Activated CD8-positive, alpha-beta T cell treated with anti-CD3 and anti-CD28 coated beads for 36 hours (primary cell): ENCODE measurements at regions not wholly inside any gene's neighbourhood (a gene's known extent, or its start where the extent isn't known, plus 50 kb on each side); places are given as distances from the start of the nearest gene placed in this dataset.

Experiments
- ATAC-seq: fragments of 200-7000 bp; cut with Tn5 transposase; one replicate; pipeline ENCODE4 v1.10.0; 2021; ENCODE audit warnings: mild to moderate bottlenecking, moderate library complexity
- CTCF ChIA-PET: fragments of 350-600 bp; sonication (Branson Sonifier 250); formaldehyde crosslinking; loops from one replicate; lab custom pipeline; 2021; ENCODE audit warnings: antibody characterized with exemption; lab: Charles Lee
- POLR2A ChIA-PET: fragments of 350-600 bp; sonication (Branson Sonifier 250); formaldehyde crosslinking; loops from one replicate; lab custom pipeline; 2021; ENCODE audit warnings: antibody characterized with exemption; lab: Charles Lee
- DNase-seq: peaks from one replicate; pipeline ENCODE4 v3.0.0-alpha.2; 2020
- H3K27ac Mint-ChIP-seq: one replicate; pipeline ENCODE4 v1.8.0; 2021; ENCODE audit warnings: mild to moderate bottlenecking, mixed read lengths
- H3K27me3 Mint-ChIP-seq: one replicate; pipeline ENCODE4 v1.8.0; 2021; ENCODE audit warnings: mixed read lengths
- H3K36me3 Mint-ChIP-seq: one replicate; pipeline ENCODE4 v1.8.0; 2021; ENCODE audit warnings: low read depth, mixed read lengths
- H3K4me1 Mint-ChIP-seq: one replicate; pipeline ENCODE4 v1.8.0; 2021; ENCODE audit warnings: low read depth, mixed read lengths
- H3K4me3 Mint-ChIP-seq: one replicate; pipeline ENCODE4 v1.8.0; 2021; ENCODE audit warnings: mild to moderate bottlenecking, moderate library complexity, mixed read lengths
- H3K9me3 Mint-ChIP-seq: one replicate; pipeline ENCODE4 v1.8.0; 2021; ENCODE audit warnings: mixed read lengths
- intact Hi-C: fragments of 100-400 bp; cut with micrococcal nuclease; formaldehyde crosslinking; loops from one replicate; pipeline ENCODE4 v1.10.0; 2022
- TF ChIP-seq, protein P1 (sequence below): fragments of 200-600 bp; IDR thresholded peaks from one replicate; pipeline ENCODE4 v1.8.0; 2022; ENCODE audit warnings: antibody characterized with exemption, mild to moderate bottlenecking

DNA sequence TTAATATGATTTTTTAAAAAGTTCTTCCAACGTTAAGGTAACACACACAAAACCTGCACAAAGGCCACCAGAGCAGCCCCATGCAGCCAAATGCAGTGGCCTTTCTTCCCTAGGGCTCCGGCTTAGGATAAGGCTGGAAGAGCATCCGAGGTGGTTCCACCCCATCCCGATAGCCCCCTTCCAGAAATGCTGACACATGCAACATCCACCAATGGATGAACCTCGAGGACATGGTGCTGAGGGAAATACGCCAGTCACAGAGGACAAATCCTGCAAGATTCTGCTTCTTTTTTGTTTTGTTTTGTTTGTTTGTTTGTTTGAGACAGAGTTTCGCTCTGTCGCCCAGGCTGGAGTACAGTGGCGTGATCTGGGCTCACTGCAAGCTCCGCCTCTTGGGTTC is 199.3 kb upstream of the NSMCE3 start:
- no peak overlapping the region for H3K4me3 Mint-ChIP-seq
- H3K36me3 Mint-ChIP-seq, result no peaks in the 10 kb centered on the region
- ATAC-seq, result no peak
- no peak overlapping the region for H3K27ac Mint-ChIP-seq
- no peaks in the 10 kb centered on the region for H3K4me1 Mint-ChIP-seq
- no peak for DNase-seq
- no peaks in the 10 kb centered on the region for H3K9me3 Mint-ChIP-seq
- intact Hi-C loops, result no loop called here
- no peaks in the 10 kb centered on the region for H3K27me3 Mint-ChIP-seq
- CTCF ChIA-PET, result no interaction called here
- TF ChIP-seq, protein P1, sequence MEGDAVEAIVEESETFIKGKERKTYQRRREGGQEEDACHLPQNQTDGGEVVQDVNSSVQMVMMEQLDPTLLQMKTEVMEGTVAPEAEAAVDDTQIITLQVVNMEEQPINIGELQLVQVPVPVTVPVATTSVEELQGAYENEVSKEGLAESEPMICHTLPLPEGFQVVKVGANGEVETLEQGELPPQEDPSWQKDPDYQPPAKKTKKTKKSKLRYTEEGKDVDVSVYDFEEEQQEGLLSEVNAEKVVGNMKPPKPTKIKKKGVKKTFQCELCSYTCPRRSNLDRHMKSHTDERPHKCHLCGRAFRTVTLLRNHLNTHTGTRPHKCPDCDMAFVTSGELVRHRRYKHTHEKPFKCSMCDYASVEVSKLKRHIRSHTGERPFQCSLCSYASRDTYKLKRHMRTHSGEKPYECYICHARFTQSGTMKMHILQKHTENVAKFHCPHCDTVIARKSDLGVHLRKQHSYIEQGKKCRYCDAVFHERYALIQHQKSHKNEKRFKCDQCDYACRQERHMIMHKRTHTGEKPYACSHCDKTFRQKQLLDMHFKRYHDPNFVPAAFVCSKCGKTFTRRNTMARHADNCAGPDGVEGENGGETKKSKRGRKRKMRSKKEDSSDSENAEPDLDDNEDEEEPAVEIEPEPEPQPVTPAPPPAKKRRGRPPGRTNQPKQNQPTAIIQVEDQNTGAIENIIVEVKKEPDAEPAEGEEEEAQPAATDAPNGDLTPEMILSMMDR, result no peak
- POLR2A ChIA-PET, result no interaction called here

DNA sequence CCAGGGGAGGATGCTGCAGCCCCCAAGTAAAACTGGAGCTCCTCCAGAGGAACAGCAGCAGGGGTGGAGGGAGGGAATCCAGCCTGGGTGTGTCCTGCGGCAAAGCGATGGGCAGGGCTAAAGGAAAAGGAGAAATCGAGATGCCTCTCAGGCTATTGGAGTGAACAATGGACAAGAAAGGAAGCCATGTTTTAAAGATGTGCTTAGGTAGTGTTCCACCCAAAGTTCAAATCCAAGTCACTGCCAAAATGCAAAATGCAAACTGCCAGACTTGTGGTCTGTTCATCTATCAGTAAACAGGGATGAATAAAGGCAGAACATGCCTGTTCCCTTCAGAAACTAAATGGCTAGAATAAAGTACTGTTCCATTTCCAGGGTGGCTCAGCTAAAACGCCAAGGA is 197.5 kb upstream of the NSMCE3 start:
- no peaks in the 10 kb centered on the region for H3K36me3 Mint-ChIP-seq
- DNase-seq (no peak), ATAC-seq (no peak)
- no peaks in the 10 kb centered on the region for H3K9me3 Mint-ChIP-seq
- H3K4me1 Mint-ChIP-seq, result no peaks in the 10 kb centered on the region
- ChIA-PET POLR2A (no interaction called here), CTCF (no interaction called here)
- intact Hi-C loops, result no loop called here
- H3K4me3 Mint-ChIP-seq, result no peak overlapping the region
- H3K27me3 Mint-ChIP-seq, result no peaks in the 10 kb centered on the region
- no peak overlapping the region for H3K27ac Mint-ChIP-seq
- TF ChIP-seq, protein P1, result no peak

DNA sequence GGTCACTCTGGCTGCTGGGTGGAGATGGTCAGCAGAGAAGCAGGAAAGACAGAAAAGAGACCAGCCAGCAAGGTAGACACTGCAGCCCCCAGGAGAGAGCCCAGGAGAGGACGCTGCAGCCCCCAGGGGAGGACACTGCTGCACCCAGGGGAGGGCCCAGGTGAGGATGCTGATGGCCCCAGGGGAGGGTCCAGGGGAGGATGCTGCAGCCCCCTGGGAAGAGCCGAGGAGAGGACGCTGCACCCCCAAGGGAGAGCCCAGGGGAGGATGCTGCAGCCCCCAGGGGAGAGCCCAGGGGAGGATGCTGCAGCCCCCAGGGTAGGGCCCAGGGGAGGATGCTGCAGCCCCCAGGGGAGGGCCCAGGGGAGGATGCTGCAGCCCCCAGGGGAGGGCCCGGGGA is 196.7 kb upstream of the NSMCE3 start:
- Mint-ChIP-seq H3K9me3 (no peaks in the 10 kb centered on the region), H3K4me1 (no peaks in the 10 kb centered on the region), H3K27ac (no peak overlapping the region), H3K4me3 (no peak overlapping the region), H3K36me3 (no peaks in the 10 kb centered on the region), H3K27me3 (no peaks in the 10 kb centered on the region)
- DNase-seq (no peak), ATAC-seq (no peak)
- POLR2A ChIA-PET, result no interaction called here
- CTCF ChIA-PET, result no interaction called here
- intact Hi-C loops, result no loop called here
- TF ChIP-seq, protein P1, result no peak

DNA sequence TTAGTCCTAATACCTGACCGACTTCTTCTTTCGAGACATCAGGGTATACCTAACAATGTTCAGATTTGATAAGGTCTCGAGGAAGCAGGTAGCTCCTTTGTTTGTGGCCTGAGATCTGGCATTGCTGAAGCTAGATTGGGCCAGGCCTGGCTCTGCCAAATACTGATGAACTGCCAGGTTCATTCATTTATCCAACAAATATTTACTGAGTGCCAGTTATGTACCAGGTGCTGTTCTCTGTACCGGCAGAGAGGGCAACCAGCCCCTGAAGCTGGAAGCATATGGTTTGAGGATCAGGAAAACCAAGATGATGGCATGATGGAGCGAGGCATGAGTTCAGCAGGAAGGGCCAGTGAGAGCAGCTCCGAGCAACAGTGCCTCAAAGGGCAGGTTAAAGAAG is 196.2 kb upstream of the NSMCE3 start:
- H3K27me3 Mint-ChIP-seq, result no peaks in the 10 kb centered on the region
- CTCF ChIA-PET, result no interaction called here
- no peak overlapping the region for H3K4me3 Mint-ChIP-seq
- DNase-seq, result no peak
- no peaks in the 10 kb centered on the region for H3K36me3 Mint-ChIP-seq
- ATAC-seq, result no peak
- TF ChIP-seq, protein P1, result no peak
- intact Hi-C loops, result no loop called here
- POLR2A ChIA-PET, result no interaction called here
- no peaks in the 10 kb centered on the region for H3K4me1 Mint-ChIP-seq
- no peaks in the 10 kb centered on the region for H3K9me3 Mint-ChIP-seq
- no peak overlapping the region for H3K27ac Mint-ChIP-seq

DNA sequence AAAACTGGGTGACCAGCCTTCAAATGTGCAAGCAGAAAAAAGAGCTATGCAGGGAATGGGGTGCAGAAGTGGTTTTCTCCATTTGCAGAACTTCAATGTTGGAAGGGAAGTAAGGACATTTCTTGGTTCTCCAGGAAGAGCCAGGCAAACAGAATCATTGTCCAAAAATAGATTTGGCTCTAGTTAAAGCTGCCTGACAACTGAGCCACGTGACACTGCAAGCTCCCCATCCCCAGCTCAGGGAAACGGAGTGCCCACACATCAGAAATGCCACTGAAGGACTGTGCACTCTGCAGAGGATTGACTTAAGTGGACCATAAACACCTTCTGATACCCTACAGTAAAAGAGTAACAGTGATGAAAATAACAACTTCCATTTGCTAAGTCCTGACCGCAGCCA is 195.6 kb upstream of the NSMCE3 start:
- POLR2A ChIA-PET, result no interaction called here
- no peak overlapping the region for H3K27ac Mint-ChIP-seq
- H3K9me3 Mint-ChIP-seq, result no peaks in the 10 kb centered on the region
- TF ChIP-seq, protein P1, result no peak
- intact Hi-C loops, result no loop called here
- no peak overlapping the region for H3K4me3 Mint-ChIP-seq
- H3K4me1 Mint-ChIP-seq, result no peaks in the 10 kb centered on the region
- no peak for ATAC-seq
- H3K27me3 Mint-ChIP-seq, result no peaks in the 10 kb centered on the region
- CTCF ChIA-PET, result no interaction called here
- no peaks in the 10 kb centered on the region for H3K36me3 Mint-ChIP-seq
- DNase-seq, result no peak
